NB4 (cell line): ENCODE measurements at regions not wholly inside any gene's neighbourhood (a gene's known extent, or its start where the extent isn't known, plus 50 kb on each side); places are given as distances from the start of the nearest gene placed in this dataset.
A peak's percentile ranks its signal among the peaks of the same experiment; 100 is the strongest.

Source experiments
- DNase-seq: peaks from one replicate; pipeline ENCODE4 v3.0.0; 2010; ENCODE audit warnings: low read depth
- H3K4me3 ChIP-seq: one replicate; pipeline ENCODE4 v1.5.1; 2011; ENCODE audit warnings: mild to moderate bottlenecking, low read depth, low read length, moderate library complexity
- CTCF ChIP-seq: IDR thresholded peaks from one replicate; pipeline ENCODE4 v1.5.1; 2012; ENCODE audit warnings: low read depth, low read length
- MAX ChIP-seq: IDR thresholded peaks from 2 replicates; pipeline ENCODE4 v1.6.1; 2011; ENCODE audit warnings: low read depth, low read length
- MYC ChIP-seq: IDR thresholded peaks from 2 replicates; pipeline ENCODE4 v1.6.1; 2011; ENCODE audit warnings: low read depth, low read length
- POLR2A ChIP-seq: IDR thresholded peaks from 2 replicates; pipeline ENCODE4 v1.6.1; 2011; ENCODE audit warnings: mild to moderate bottlenecking; ENCODE audit not compliant: insufficient read length; ENCODE audit errors: extremely low read depth

- TF ChIP-seq MAX (no peak), CTCF (no peak), MYC (no peak), POLR2A (no peak)
- no peak for DNase-seq
- no peak overlapping the region for H3K4me3 ChIP-seq
Measured at GRCh38 chr6:85828973-85829372, 186.3 kb upstream of the SYNCRIP start.

- DNase-seq, result no peak
- TF ChIP-seq CTCF, result no peak
- TF ChIP-seq MAX, result no peak
- TF ChIP-seq MYC, result no peak
- no peak for TF ChIP-seq POLR2A
- H3K4me3 ChIP-seq, result no peak overlapping the region
Measured at GRCh38 chr6:85826997-85827396, 184.3 kb upstream of the SYNCRIP start.

GRCh38 chr6:85824329-85824728, 181.6 kb upstream of the SYNCRIP start:
- TF ChIP-seq CTCF, result no peak
- TF ChIP-seq MAX, result no peak
- no peak for TF ChIP-seq MYC
- TF ChIP-seq POLR2A, result no peak
- H3K4me3 ChIP-seq, result no peak overlapping the region
- DNase-seq, result no peak

GRCh38 chr6:85810558-85810957, 167.9 kb upstream of the SYNCRIP start:
- no peak for TF ChIP-seq MAX
- no peak for TF ChIP-seq POLR2A
- TF ChIP-seq MYC, result no peak
- no peak for TF ChIP-seq CTCF
- peak; percentile 33 for DNase-seq
- H3K4me3 ChIP-seq, result no peak overlapping the region

GRCh38 chr6:85803721-85804120, 161.0 kb upstream of the SYNCRIP start:
- H3K4me3 ChIP-seq, result no peak overlapping the region
- DNase-seq, result no peak
- TF ChIP-seq MYC, result no peak
- TF ChIP-seq MAX, result no peak

GRCh38 chr6:85802162-85802561, 159.5 kb upstream of the SYNCRIP start:
- no peak for DNase-seq
- no peak overlapping the region for H3K4me3 ChIP-seq
- no peak for TF ChIP-seq MYC
- no peak for TF ChIP-seq POLR2A
- no peak for TF ChIP-seq CTCF
- TF ChIP-seq MAX, result no peak
